HEK293 (cell line): ENCODE measurements at regions not wholly inside any gene's neighbourhood (a gene's known extent, or its start where the extent isn't known, plus 50 kb on each side); places are given as distances from the start of the nearest gene placed in this dataset.

ENCODE experiments used
- CTCF ChIA-PET: fragments of 350-600 bp; formaldehyde crosslinking; extraction: SDS; loops from one replicate; lab custom pipeline; 2021; ENCODE audit warnings: antibody characterized with exemption; lab: Yijun Ruan, JAX
- POLR2A ChIA-PET: fragments of 300-600 bp; formaldehyde crosslinking; extraction: SDS; loops from one replicate; lab custom pipeline; 2020; ENCODE audit warnings: antibody characterized with exemption, inconsistent platforms; lab: Yijun Ruan, JAX
- H3K27ac ChIP-seq: fragments of 200-500 bp; sonication (Bioruptor generic); 2 replicates; pipeline ENCODE4 v1.5.1; 2014; ENCODE audit warnings: low read depth, low read length, control low read depth, inconsistent platforms; ENCODE audit errors: extremely low read depth
- H3K36me3 ChIP-seq, 2 experiments: fragments of 200-500 bp in 1 of 2; sonication (Bioruptor generic) in 1 of 2; 1 replicate in 1 of 2; 2 replicates in 1 of 2; pipeline ENCODE4 v1.5.1; 2014 to 2017; ENCODE audit warnings: inconsistent platforms in 2 of 2, low read length in 2 of 2; ENCODE audit not compliant: control insufficient read depth in 2 of 2, insufficient read depth in 1 of 2
- H3K4me1 ChIP-seq: fragments of 200-500 bp; sonication (Bioruptor generic); 2 replicates; pipeline ENCODE4 v1.5.1; 2014; ENCODE audit warnings: mild to moderate bottlenecking, low read length, inconsistent platforms; ENCODE audit not compliant: control insufficient read depth, insufficient read depth
- H3K4me3 ChIP-seq: 2 replicates; pipeline ENCODE4 v1.5.1; 2011; ENCODE audit warnings: low read depth, mild to moderate bottlenecking, control low read depth, low read length, moderate library complexity
- H3K9me3 ChIP-seq: fragments of 200-500 bp; sonication (Bioruptor generic); 2 replicates; pipeline ENCODE4 v1.5.1; 2014; ENCODE audit warnings: low read depth, low read length, inconsistent platforms; ENCODE audit not compliant: control insufficient read depth, insufficient read depth
- CTCF ChIP-seq: fragments of 450-650 bp; formaldehyde crosslinking; IDR thresholded peaks from 2 replicates; pipeline ENCODE4 v1.5.1; 2016; ENCODE audit warnings: missing biosample characterization, missing genetic modification characterization
- ELK4 ChIP-seq: IDR thresholded peaks from 2 replicates; pipeline ENCODE4 v1.6.1; 2011; ENCODE audit warnings: mild to moderate bottlenecking, low read depth, low read length, borderline replicate concordance
- KLF10 ChIP-seq: fragments of 450-650 bp; IDR thresholded peaks from 2 replicates; pipeline ENCODE4 v1.5.1; 2018; ENCODE audit warnings: missing biosample characterization, mild to moderate bottlenecking, missing genetic modification characterization
- PRDM1 ChIP-seq: fragments of 450-650 bp; formaldehyde crosslinking; IDR thresholded peaks from 2 replicates; pipeline ENCODE4; 2016; ENCODE audit warnings: missing biosample characterization, missing genetic modification characterization
- SP2 ChIP-seq: fragments of 450-650 bp; formaldehyde crosslinking; IDR thresholded peaks from 2 replicates; pipeline ENCODE4 v1.5.1; 2016; ENCODE audit warnings: missing biosample characterization, missing genetic modification characterization
- TCF7L2 ChIP-seq: IDR thresholded peaks from 2 replicates; pipeline ENCODE4 v1.6.1; 2011; ENCODE audit warnings: low read depth, mild to moderate bottlenecking, inconsistent platforms, low read length, moderate library complexity, borderline replicate concordance
- ZBTB1 ChIP-seq: fragments of 450-650 bp; formaldehyde crosslinking; IDR thresholded peaks from 2 replicates; pipeline ENCODE4 v1.5.1; 2016; ENCODE audit warnings: missing biosample characterization, missing genetic modification characterization
- ZBTB11 ChIP-seq: fragments of 450-650 bp; formaldehyde crosslinking; conservative IDR thresholded peaks from 2 replicates; pipeline ENCODE4 v1.5.1; 2016; ENCODE audit warnings: low read depth, missing biosample characterization, missing genetic modification characterization
- ZBTB49 ChIP-seq: fragments of 450-650 bp; formaldehyde crosslinking; IDR thresholded peaks from 2 replicates; pipeline ENCODE4 v1.5.1; 2016; ENCODE audit warnings: missing biosample characterization, missing genetic modification characterization, low read depth
- ZEB2 ChIP-seq: fragments of 450-650 bp; formaldehyde crosslinking; IDR thresholded peaks from 2 replicates; pipeline ENCODE4 v1.5.1; 2016; ENCODE audit warnings: missing biosample characterization, missing genetic modification characterization
- ZNF138 ChIP-seq: fragments of 450-650 bp; formaldehyde crosslinking; IDR thresholded peaks from 2 replicates; pipeline ENCODE4 v1.5.1; 2016; ENCODE audit warnings: missing biosample characterization, missing genetic modification characterization, borderline replicate concordance
- ZNF18 ChIP-seq: fragments of 450-650 bp; formaldehyde crosslinking; IDR thresholded peaks from 2 replicates; pipeline ENCODE4 v1.5.1; 2016; ENCODE audit warnings: missing biosample characterization, missing genetic modification characterization
- ZNF202 ChIP-seq: fragments of 450-650 bp; formaldehyde crosslinking; IDR thresholded peaks from 2 replicates; pipeline ENCODE4 v1.5.1; 2016; ENCODE audit warnings: missing biosample characterization, missing genetic modification characterization, borderline replicate concordance
- ZNF366 ChIP-seq: fragments of 450-650 bp; formaldehyde crosslinking; conservative IDR thresholded peaks from 2 replicates; pipeline ENCODE4 v1.5.1; 2016; ENCODE audit warnings: missing biosample characterization, missing genetic modification characterization
- ZNF488 ChIP-seq: fragments of 450-650 bp; formaldehyde crosslinking; IDR thresholded peaks from 2 replicates; pipeline ENCODE4 v1.5.1; 2016; ENCODE audit warnings: missing biosample characterization, missing genetic modification characterization
- ZNF580 ChIP-seq: fragments of 450-650 bp; formaldehyde crosslinking; IDR thresholded peaks from 2 replicates; pipeline ENCODE4 v1.5.1; 2016; ENCODE audit warnings: missing biosample characterization, missing genetic modification characterization
- ZNF629 ChIP-seq: fragments of 450-650 bp; formaldehyde crosslinking; IDR thresholded peaks from 2 replicates; pipeline ENCODE4 v1.5.1; 2017; ENCODE audit warnings: missing biosample characterization, missing genetic modification characterization
- ZNF670 ChIP-seq: fragments of 450-650 bp; formaldehyde crosslinking; IDR thresholded peaks from 2 replicates; pipeline ENCODE4 v1.5.1; 2016; ENCODE audit warnings: missing biosample characterization, missing genetic modification characterization, low read depth
- ZNF707 ChIP-seq: fragments of 450-650 bp; formaldehyde crosslinking; IDR thresholded peaks from 2 replicates; pipeline ENCODE4 v1.5.1; 2016; ENCODE audit warnings: missing biosample characterization, missing genetic modification characterization
- ZNF837 ChIP-seq: fragments of 450-650 bp; formaldehyde crosslinking; IDR thresholded peaks from 2 replicates; pipeline ENCODE4 v1.5.1; 2016; ENCODE audit warnings: missing biosample characterization, missing genetic modification characterization
- ZSCAN16 ChIP-seq: fragments of 450-650 bp; formaldehyde crosslinking; IDR thresholded peaks from 2 replicates; pipeline ENCODE4 v1.5.1; 2016; ENCODE audit warnings: missing biosample characterization, missing genetic modification characterization

GRCh38 chr11:42047637-42048555 is 588.4 kb upstream of the LRRC4C start:
- POLR2A ChIA-PET: no interaction called here
- Histone ChIP-seq H3K36me3 (no peaks in the 10 kb centered on the region), H3K27ac (no peak overlapping the region), H3K4me1 (no peaks in the 10 kb centered on the region), H3K9me3 (no peaks in the 10 kb centered on the region), H3K4me3 (no peak overlapping the region)
- CTCF ChIA-PET: no interaction called here
- TF ChIP-seq ZNF707 (tag by site-specific recombination) (no peak), PRDM1 (tag by site-specific recombination) (no peak)

GRCh38 chr11:42049186-42049585 is 589.7 kb upstream of the LRRC4C start:
- Histone ChIP-seq H3K4me3 (no peak overlapping the region), H3K9me3 (no peaks in the 10 kb centered on the region), H3K27ac (no peak overlapping the region), H3K36me3 (no peaks in the 10 kb centered on the region), H3K4me1 (no peaks in the 10 kb centered on the region)
- ChIA-PET CTCF (no interaction called here), POLR2A (no interaction called here)
- no peak for TF ChIP-seq ZNF488
- no peak for TF ChIP-seq ZBTB1 (tag by site-specific recombination)
- TF ChIP-seq ELK4: no peak
- TF ChIP-seq TCF7L2: no peak
- TF ChIP-seq SP2 (tag by site-specific recombination): no peak
- TF ChIP-seq KLF10 (tag by site-specific recombination): no peak
- TF ChIP-seq ZNF202 (tag by site-specific recombination): no peak
- no peak for TF ChIP-seq ZNF138
- TF ChIP-seq CTCF (tag by site-specific recombination): no peak
- TF ChIP-seq ZNF629 (tag by site-specific recombination): no peak
- TF ChIP-seq ZNF707 (tag by site-specific recombination): no peak
- no peak for TF ChIP-seq ZNF837 (tag by site-specific recombination)
- no peak for TF ChIP-seq ZSCAN16 (tag by site-specific recombination)
- no peak for TF ChIP-seq ZBTB11
- no peak for TF ChIP-seq ZBTB49
- no peak for TF ChIP-seq ZNF580 (tag by site-specific recombination)
- TF ChIP-seq ZNF670 (tag by site-specific recombination): no peak
- TF ChIP-seq ZNF18: no peak
- no peak for TF ChIP-seq ZEB2
- TF ChIP-seq ZNF366 (tag by site-specific recombination): no peak
